NT2/D1 (cell line): ENCODE measurements at regions not wholly inside any gene's neighbourhood (a gene's known extent, or its start where the extent isn't known, plus 50 kb on each side); places are given as distances from the start of the nearest gene placed in this dataset.

ENCODE experiments used
- DNase-seq: peaks from one replicate; pipeline ENCODE4 v3.0.0-alpha.2; 2011; ENCODE audit warnings: low read depth, low spot score
- H3K27me3 ChIP-seq: 2 replicates; pipeline ENCODE4 v1.6.0; 2011; ENCODE audit warnings: mild to moderate bottlenecking; ENCODE audit not compliant: insufficient read length, insufficient read depth
- H3K36me3 ChIP-seq: 2 replicates; pipeline ENCODE4 v1.6.1; 2011; ENCODE audit warnings: mild to moderate bottlenecking, low read length, mixed read lengths; ENCODE audit not compliant: insufficient read depth, insufficient read length
- H3K4me1 ChIP-seq: 2 replicates; pipeline ENCODE4 v1.5.1; 2011; ENCODE audit not compliant: insufficient read depth, insufficient read length
- H3K4me3 ChIP-seq: 2 replicates; pipeline ENCODE4 v1.5.1; 2011; ENCODE audit warnings: low read depth; ENCODE audit not compliant: insufficient read length
- H3K9ac ChIP-seq: 2 replicates; pipeline ENCODE4 v1.6.0; 2011; ENCODE audit warnings: low read depth; ENCODE audit not compliant: insufficient read length
- H3K9me3 ChIP-seq: 2 replicates; pipeline ENCODE4 v1.5.1; 2011; ENCODE audit warnings: mild to moderate bottlenecking, low read length; ENCODE audit not compliant: insufficient read depth
- SUZ12 ChIP-seq: IDR thresholded peaks from 2 replicates; pipeline ENCODE4 v1.6.1; 2011; ENCODE audit not compliant: insufficient read length, insufficient read depth; ENCODE audit errors: extremely low read depth
- YY1 ChIP-seq: IDR thresholded peaks from 2 replicates; pipeline ENCODE4 v1.6.1; 2011; ENCODE audit not compliant: insufficient read length, insufficient read depth
- ZNF274 ChIP-seq: IDR thresholded peaks from 2 replicates; pipeline ENCODE4 v1.6.1; 2011; ENCODE audit warnings: mild to moderate bottlenecking, low read depth, low read length

- H3K9ac ChIP-seq, result no peak overlapping the region
- no peak for TF ChIP-seq SUZ12
- no peak for TF ChIP-seq ZNF274
- TF ChIP-seq YY1, result no peak
- no peak overlapping the region for H3K4me3 ChIP-seq
- H3K4me1 ChIP-seq, result no peaks in the 10 kb centered on the region
- no peaks in the 10 kb centered on the region for H3K36me3 ChIP-seq
- no peaks in the 10 kb centered on the region for H3K9me3 ChIP-seq
- DNase-seq, result no peak
- H3K27me3 ChIP-seq, result no peaks in the 10 kb centered on the region
Observed at GRCh38 chr2:139946690-139947089, 1166.5 kb upstream of the NXPH2 start.

GRCh38 chr2:139940686-139941085 lies 1160.5 kb upstream of the NXPH2 start:
- Histone ChIP-seq H3K36me3 (no peaks in the 10 kb centered on the region), H3K4me3 (no peak overlapping the region), H3K27me3 (no peaks in the 10 kb centered on the region), H3K4me1 (no peaks in the 10 kb centered on the region), H3K9me3 (no peaks in the 10 kb centered on the region), H3K9ac (no peak overlapping the region)
- no peak for DNase-seq
- TF ChIP-seq YY1, result no peak
- TF ChIP-seq SUZ12, result no peak
- TF ChIP-seq ZNF274, result no peak

- Histone ChIP-seq H3K36me3 (no peaks in the 10 kb centered on the region), H3K4me1 (no peaks in the 10 kb centered on the region), H3K9me3 (no peaks in the 10 kb centered on the region), H3K27me3 (no peaks in the 10 kb centered on the region), H3K9ac (no peak overlapping the region), H3K4me3 (no peak overlapping the region)
- DNase-seq, result no peak
- no peak for TF ChIP-seq YY1
- no peak for TF ChIP-seq ZNF274
- no peak for TF ChIP-seq SUZ12
Observed at GRCh38 chr2:139925903-139926302, 1145.7 kb upstream of the NXPH2 start.

GRCh38 chr2:139924070-139924469 lies 1143.9 kb upstream of the NXPH2 start:
- H3K9ac ChIP-seq, result no peak overlapping the region
- TF ChIP-seq YY1 (no peak), SUZ12 (no peak), ZNF274 (no peak)
- H3K9me3 ChIP-seq, result no peaks in the 10 kb centered on the region
- H3K4me1 ChIP-seq, result no peaks in the 10 kb centered on the region
- H3K4me3 ChIP-seq, result no peak overlapping the region
- DNase-seq, result no peak
- H3K36me3 ChIP-seq, result no peaks in the 10 kb centered on the region
- H3K27me3 ChIP-seq, result no peaks in the 10 kb centered on the region

- Histone ChIP-seq H3K9me3 (no peaks in the 10 kb centered on the region), H3K4me3 (no peak overlapping the region), H3K9ac (no peak overlapping the region), H3K36me3 (no peaks in the 10 kb centered on the region), H3K4me1 (no peaks in the 10 kb centered on the region), H3K27me3 (no peaks in the 10 kb centered on the region)
- TF ChIP-seq SUZ12 (no peak), ZNF274 (no peak), YY1 (no peak)
- DNase-seq, result no peak
Observed at GRCh38 chr2:139918982-139919381, 1138.8 kb upstream of the NXPH2 start.

GRCh38 chr2:139917690-139918384 lies 1137.6 kb upstream of the NXPH2 start:
- H3K4me1 ChIP-seq, result no peaks in the 10 kb centered on the region
- H3K9me3 ChIP-seq, result no peaks in the 10 kb centered on the region
- H3K27me3 ChIP-seq, result no peaks in the 10 kb centered on the region
- H3K4me3 ChIP-seq, result no peak overlapping the region
- no peaks in the 10 kb centered on the region for H3K36me3 ChIP-seq
- no peak overlapping the region for H3K9ac ChIP-seq
- DNase-seq, result no peak
- TF ChIP-seq YY1 (no peak), ZNF274 (no peak), SUZ12 (no peak)

- Histone ChIP-seq H3K36me3 (no peaks in the 10 kb centered on the region), H3K9ac (no peak overlapping the region), H3K27me3 (no peaks in the 10 kb centered on the region), H3K4me1 (no peaks in the 10 kb centered on the region), H3K9me3 (peaks cover 6% of the 10 kb centered on the region; the same call in 1 of the 2 replicates), H3K4me3 (no peak overlapping the region)
- TF ChIP-seq ZNF274 (no peak), SUZ12 (no peak), YY1 (no peak)
- no peak for DNase-seq
Observed at GRCh38 chr2:139916822-139917221, 1136.6 kb upstream of the NXPH2 start.

- H3K9me3 ChIP-seq, result peaks cover 6% of the 10 kb centered on the region; the same call in 1 of the 2 replicates
Observed at GRCh38 chr2:139911160-139911559, 1131.0 kb upstream of the NXPH2 start.

More at GRCh38 chr2:139911160-139911559, 1131.0 kb upstream of the NXPH2 start:
- Histone ChIP-seq H3K36me3 (no peaks in the 10 kb centered on the region), H3K4me3 (no peak overlapping the region), H3K27me3 (no peaks in the 10 kb centered on the region), H3K4me1 (no peaks in the 10 kb centered on the region), H3K9ac (no peak overlapping the region)
- no peak for TF ChIP-seq ZNF274
- TF ChIP-seq SUZ12, result no peak
- TF ChIP-seq YY1, result no peak
- no peak for DNase-seq
